Neural cell (in vitro differentiated cells): ENCODE measurements at regions not wholly inside any gene's neighbourhood (a gene's known extent, or its start where the extent isn't known, plus 50 kb on each side); places are given as distances from the start of the nearest gene placed in this dataset.

Source experiments
- H2AFZ ChIP-seq: fragments of 200-600, 300-800 bp; sonication (generic), shearing (Covaris generic); 2 replicates; pipeline ENCODE4 v1.6.0; 2014; ENCODE audit warnings: low read depth, mild to moderate bottlenecking, antibody characterized with exemption, low read length, moderate library complexity
- H3F3A ChIP-seq: fragments of 200-600 bp; shearing (Covaris generic); 2 replicates; pipeline ENCODE4 v1.6.1; 2016; ENCODE audit warnings: mild to moderate bottlenecking, moderate library complexity, mixed read lengths, antibody characterized with exemption, low read length; ENCODE audit not compliant: insufficient read depth, poor library complexity, severe bottlenecking
- H3K27ac ChIP-seq: fragments of 200-600, 300-800 bp; sonication (generic), shearing (Covaris generic); 2 replicates; pipeline ENCODE4 v1.5.1; 2014; ENCODE audit warnings: mild to moderate bottlenecking, low read length, moderate library complexity
- H3K27me3 ChIP-seq: fragments of 300-800, 200-600 bp; sonication (generic), shearing (Covaris generic); 2 replicates; pipeline ENCODE4 v1.6.0; 2014; ENCODE audit warnings: mild to moderate bottlenecking, low read depth, low read length, moderate library complexity; ENCODE audit not compliant: insufficient read depth
- H3K36me3 ChIP-seq: fragments of 300-800, 200-600 bp; sonication (generic), shearing (Covaris generic); 2 replicates; pipeline ENCODE4 v1.5.1; 2014; ENCODE audit warnings: mild to moderate bottlenecking, antibody characterized with exemption, low read length, moderate library complexity; ENCODE audit not compliant: insufficient read depth
- H3K4me2 ChIP-seq: fragments of 300-800, 200-600 bp; sonication (generic), shearing (Covaris generic); 2 replicates; pipeline ENCODE4 v1.6.0; 2014; ENCODE audit warnings: mild to moderate bottlenecking, low read length
- H3K4me3 ChIP-seq: fragments of 300-800, 200-600 bp; sonication (generic), shearing (Covaris generic); 2 replicates; pipeline ENCODE4 v1.5.1; 2014; ENCODE audit warnings: mild to moderate bottlenecking, low read length, moderate library complexity
- H3K79me2 ChIP-seq: fragments of 200-600 bp; shearing (Covaris generic); replicated peaks from 2 replicates; pipeline ENCODE4 v1.6.0; 2014; ENCODE audit warnings: mild to moderate bottlenecking, low read length, moderate library complexity; ENCODE audit not compliant: insufficient read depth
- H3K9ac ChIP-seq: fragments of 300-800, 200-600 bp; sonication (generic), shearing (Covaris generic); 2 replicates; pipeline ENCODE4 v1.6.1; 2016; ENCODE audit warnings: mild to moderate bottlenecking, low read length, mixed read lengths
- H3K9me2 ChIP-seq: fragments of 200-600 bp; shearing (Covaris generic); 2 replicates; pipeline ENCODE4 v1.6.1; 2016; ENCODE audit warnings: mild to moderate bottlenecking, low read length, mixed read lengths; ENCODE audit not compliant: insufficient read depth
- H3K9me3 ChIP-seq: fragments of 200-600, 300-800 bp; sonication (generic), shearing (Covaris generic); 2 replicates; pipeline ENCODE4 v1.6.1; 2016; ENCODE audit warnings: mild to moderate bottlenecking, mixed run types, low read length, moderate library complexity, mixed read lengths
- H4K20me1 ChIP-seq: fragments of 200-600 bp; shearing (Covaris generic); 2 replicates; pipeline ENCODE4 v1.6.1; 2016; ENCODE audit warnings: mild to moderate bottlenecking, mixed run types; ENCODE audit not compliant: insufficient read depth
- CTCF ChIP-seq: fragments of 450-650 bp; IDR thresholded peaks from 2 replicates; pipeline ENCODE4 v1.5.1; 2014; ENCODE audit warnings: antibody characterized with exemption, mild to moderate bottlenecking, moderate library complexity; ENCODE audit not compliant: poor library complexity, severe bottlenecking
- EP300 ChIP-seq: fragments of 450-650 bp; conservative IDR thresholded peaks from 2 replicates; pipeline ENCODE4 v1.6.1; 2014; ENCODE audit warnings: antibody characterized with exemption, mild to moderate bottlenecking, moderate library complexity; ENCODE audit not compliant: poor library complexity, severe bottlenecking
- EZH2 ChIP-seq: fragments of 200-600, 300-800 bp; shearing (Covaris generic), sonication (generic); IDR thresholded peaks from 2 replicates; pipeline ENCODE4 v1.6.1; 2014; ENCODE audit warnings: antibody characterized with exemption, low read length, borderline replicate concordance, mild to moderate bottlenecking; ENCODE audit not compliant: insufficient read depth, poor library complexity, severe bottlenecking
- MXI1 ChIP-seq: fragments of 450-650 bp; conservative IDR thresholded peaks from 2 replicates; pipeline ENCODE4 v1.6.1; 2014; ENCODE audit warnings: antibody characterized with exemption, mild to moderate bottlenecking; ENCODE audit not compliant: poor library complexity, severe bottlenecking
- POLR2AphosphoS5 ChIP-seq: IDR thresholded peaks from 2 replicates; pipeline ENCODE4 v1.6.1; 2012
- RAD21 ChIP-seq: fragments of 450-650 bp; conservative IDR thresholded peaks from 2 replicates; pipeline ENCODE4 v1.6.1; 2014; ENCODE audit warnings: antibody characterized with exemption, mild to moderate bottlenecking, moderate library complexity
- REST ChIP-seq: IDR thresholded peaks from 2 replicates; pipeline ENCODE4 v1.6.1; 2012; ENCODE audit warnings: borderline replicate concordance
- SMC3 ChIP-seq: fragments of 450-650 bp; conservative IDR thresholded peaks from 2 replicates; pipeline ENCODE4 v1.6.1; 2014; ENCODE audit warnings: antibody characterized with exemption, mild to moderate bottlenecking, moderate library complexity; ENCODE audit not compliant: poor library complexity
- TAF1 ChIP-seq: IDR thresholded peaks from 2 replicates; pipeline ENCODE4 v1.6.1; 2012; ENCODE audit warnings: low read depth

- no peaks in the 10 kb centered on the region for H3K9me2 ChIP-seq
- no peak overlapping the region for H2AFZ ChIP-seq
- no peaks in the 10 kb centered on the region for H3K79me2 ChIP-seq
- TF ChIP-seq POLR2AphosphoS5 (no peak), SMC3 (no peak), REST (no peak), CTCF (no peak), RAD21 (no peak), EZH2 (no peak), MXI1 (no peak), TAF1 (no peak), EP300 (no peak)
- no peaks in the 10 kb centered on the region for H4K20me1 ChIP-seq
- H3K9ac ChIP-seq = no peak overlapping the region
- H3K36me3 ChIP-seq = no peaks in the 10 kb centered on the region
- peaks cover 2% of the 10 kb centered on the region for H3F3A ChIP-seq
- H3K27ac ChIP-seq = no peak overlapping the region
- H3K27me3 ChIP-seq = no peaks in the 10 kb centered on the region
- no peaks in the 10 kb centered on the region for H3K9me3 ChIP-seq
- no peak overlapping the region for H3K4me2 ChIP-seq
- no peak overlapping the region for H3K4me3 ChIP-seq
Measured at GRCh38 chr3:66656609-66657008, 155.8 kb upstream of the LRIG1 start.

GRCh38 chr3:66659056-66659455 is 158.2 kb upstream of the LRIG1 start:
- no peak overlapping the region for H3K4me3 ChIP-seq
- H3K27me3 ChIP-seq = no peaks in the 10 kb centered on the region
- H3K4me2 ChIP-seq = no peak overlapping the region
- H3K9me2 ChIP-seq = no peaks in the 10 kb centered on the region
- no peaks in the 10 kb centered on the region for H3K79me2 ChIP-seq
- no peak overlapping the region for H3K27ac ChIP-seq
- no peak overlapping the region for H3K9ac ChIP-seq
- peaks cover 2% of the 10 kb centered on the region for H3F3A ChIP-seq
- H3K9me3 ChIP-seq = no peaks in the 10 kb centered on the region
- no peak overlapping the region for H2AFZ ChIP-seq
- no peaks in the 10 kb centered on the region for H3K36me3 ChIP-seq
- H4K20me1 ChIP-seq = no peaks in the 10 kb centered on the region
- TF ChIP-seq EZH2 = no peak
- TF ChIP-seq CTCF = no peak
- TF ChIP-seq MXI1 = no peak
- TF ChIP-seq RAD21 = no peak
- TF ChIP-seq EP300 = no peak
- no peak for TF ChIP-seq TAF1
- no peak for TF ChIP-seq SMC3
- TF ChIP-seq POLR2AphosphoS5 = no peak
